ENCODE measurements at regions not wholly inside any gene's neighbourhood (a gene's known extent, or its start where the extent isn't known, plus 50 kb on each side); places are given as distances from the start of the nearest gene placed in this dataset.

GRCh38 chr2:240234503-240234951 is 94.1 kb upstream of the OTOS start:
- Histone ChIP-seq H3K36me3 (ENCODE audit: control insufficient read depth in 2 of 2, extremely low read depth in 1 of 2, insufficient read depth in 1 of 2, low read length in 1 of 2) (no peaks in the 10 kb centered on the region), H3K9me3 (no peaks in the 10 kb centered on the region), H3K27ac (ENCODE audit: low read length) (no peak overlapping the region), H3K27me3 (replicated peaks in 1 of 2; ENCODE audit: control insufficient read depth in 2 of 2, extremely low read depth in 1 of 2, insufficient read depth in 2 of 2, low read length in 1 of 2) (peaks cover 0 to 36% of the 10 kb centered on the region in 2 experiments), H3K4me3 (ENCODE audit: control insufficient read depth in 1 of 2, extremely low read depth in 1 of 2, low read length in 1 of 2) (no peak overlapping the region), H3K4me1 (ENCODE audit: control insufficient read depth in 1 of 2, extremely low read depth in 1 of 2, insufficient read depth in 2 of 2, low read length in 2 of 2) (peaks cover 0 to 20% of the 10 kb centered on the region in 2 experiments)
- H3K36me3 Mint-ChIP-seq, result no peaks in the 10 kb centered on the region
- peaks cover 0 to 8% (median 0%) of the 10 kb centered on the region in 3 donors for H3K4me1 Mint-ChIP-seq
- peak overlapping the region in 1 of 3 donors; percentile 45 for H3K4me3 Mint-ChIP-seq
- WGBS (ENCODE audit: insufficient coverage), result 81% methylated on average over 6 of the region's 8 CpGs
- H3K27me3 Mint-ChIP-seq, result peaks cover 9 to 19% of the 10 kb centered on the region in 2 donors
- ATAC-seq (replicated peaks in 1 of 4) (no peak), DNase-seq (peak in 3 of 35 experiments; percentile 1 to 21 (median 4))
- H3K9me3 Mint-ChIP-seq, result peaks cover 0 to under 1% (median 0%) of the 10 kb centered on the region in 3 donors
- no peak overlapping the region for H3K27ac Mint-ChIP-seq
- ChIA-PET POLR2A (interaction anchor here in 1 of 2 donors (0.7 kb wide), 1 partner anchor 202 kb away, joined by 3 read pairs; no protein-coding TSS in a partner anchor), CTCF (interaction anchor here in 1 of 2 donors (0.5 kb wide), 1 partner anchor 155 kb away, joined by 6 read pairs; no protein-coding TSS in a partner anchor)

GRCh38 chr2:240235149-240235803 is 94.8 kb upstream of the OTOS start:
- Mint-ChIP-seq H3K27ac (no peak overlapping the region), H3K4me3 (no peak overlapping the region), H3K9me3 (no peaks in the 10 kb centered on the region), H3K36me3 (no peaks in the 10 kb centered on the region), H3K27me3 (peaks cover 7 to 18% of the 10 kb centered on the region in 2 donors), H3K4me1 (peaks cover 0 to 8% (median 0%) of the 10 kb centered on the region in 3 donors)
- no peak for ATAC-seq (replicated peaks in 1 of 4)
- ChIA-PET CTCF (no interaction called here), POLR2A (no interaction called here)
- Histone ChIP-seq H3K27me3 (replicated peaks in 1 of 2; ENCODE audit: control insufficient read depth in 2 of 2, extremely low read depth in 1 of 2, insufficient read depth in 2 of 2, low read length in 1 of 2) (peaks cover 0 to 34% of the 10 kb centered on the region in 2 experiments), H3K9me3 (no peaks in the 10 kb centered on the region), H3K36me3 (ENCODE audit: control insufficient read depth in 2 of 2, extremely low read depth in 1 of 2, insufficient read depth in 1 of 2, low read length in 1 of 2) (no peaks in the 10 kb centered on the region), H3K4me3 (ENCODE audit: control insufficient read depth in 1 of 2, extremely low read depth in 1 of 2, low read length in 1 of 2) (no peak overlapping the region), H3K27ac (ENCODE audit: low read length) (no peak overlapping the region), H3K4me1 (ENCODE audit: control insufficient read depth in 1 of 2, extremely low read depth in 1 of 2, insufficient read depth in 2 of 2, low read length in 2 of 2) (peaks cover 0 to 20% of the 10 kb centered on the region in 2 experiments)
- peak in 3 of 35 experiments; percentile 2 to 23 (median 12) for DNase-seq
- 83% methylated on average over 10 of the region's 17 CpGs for WGBS (ENCODE audit: insufficient coverage)

GRCh38 chr2:240235811-240236210 is 95.4 kb upstream of the OTOS start:
- peaks cover 5 to 15% of the 10 kb centered on the region in 2 donors for H3K27me3 Mint-ChIP-seq
- H3K4me1 ChIP-seq (ENCODE audit: control insufficient read depth in 1 of 2, extremely low read depth in 1 of 2, insufficient read depth in 2 of 2, low read length in 2 of 2), result peaks cover 0 to 20% of the 10 kb centered on the region in 2 experiments
- H3K27ac Mint-ChIP-seq, result no peak overlapping the region
- no peak overlapping the region for H3K27ac ChIP-seq (ENCODE audit: low read length)
- peaks cover 0 to 8% (median 0%) of the 10 kb centered on the region in 3 donors for H3K4me1 Mint-ChIP-seq
- WGBS (ENCODE audit: insufficient coverage), result 91% methylated on average over 8 of the region's 8 CpGs
- H3K9me3 Mint-ChIP-seq, result no peaks in the 10 kb centered on the region
- ChIA-PET CTCF (no interaction called here), POLR2A (no interaction called here)
- H3K36me3 Mint-ChIP-seq, result no peaks in the 10 kb centered on the region
- no peaks in the 10 kb centered on the region for H3K36me3 ChIP-seq (ENCODE audit: control insufficient read depth in 2 of 2, extremely low read depth in 1 of 2, insufficient read depth in 1 of 2, low read length in 1 of 2)
- DNase-seq (peak in 1 of 35 experiments; percentile 2), ATAC-seq (replicated peaks in 1 of 4) (no peak)
- H3K4me3 Mint-ChIP-seq, result no peak overlapping the region
- no peaks in the 10 kb centered on the region for H3K9me3 ChIP-seq
- peaks cover 0 to 28% of the 10 kb centered on the region in 2 experiments for H3K27me3 ChIP-seq (replicated peaks in 1 of 2; ENCODE audit: control insufficient read depth in 2 of 2, extremely low read depth in 1 of 2, insufficient read depth in 2 of 2, low read length in 1 of 2)
- H3K4me3 ChIP-seq (ENCODE audit: control insufficient read depth in 1 of 2, extremely low read depth in 1 of 2, low read length in 1 of 2), result no peak overlapping the region

- 38% methylated on average over 7 of the region's 12 CpGs for WGBS (ENCODE audit: insufficient coverage)
- Histone ChIP-seq H3K4me1 (ENCODE audit: control insufficient read depth in 1 of 2, extremely low read depth in 1 of 2, insufficient read depth in 2 of 2, low read length in 2 of 2) (peaks cover 0 to 20% of the 10 kb centered on the region in 2 experiments), H3K4me3 (ENCODE audit: control insufficient read depth in 1 of 2, extremely low read depth in 1 of 2, low read length in 1 of 2) (no peak overlapping the region), H3K27ac (ENCODE audit: low read length) (no peak overlapping the region), H3K9me3 (no peaks in the 10 kb centered on the region), H3K36me3 (ENCODE audit: control insufficient read depth in 2 of 2, extremely low read depth in 1 of 2, insufficient read depth in 1 of 2, low read length in 1 of 2) (no peaks in the 10 kb centered on the region), H3K27me3 (replicated peaks in 1 of 2; ENCODE audit: control insufficient read depth in 2 of 2, extremely low read depth in 1 of 2, insufficient read depth in 2 of 2, low read length in 1 of 2) (peaks cover 0 to 25% of the 10 kb centered on the region in 2 experiments)
- CTCF ChIA-PET, result no interaction called here
- ATAC-seq (replicated peaks in 1 of 4) (no peak), DNase-seq (peak in 2 of 35 experiments; percentile 11 to 19)
- Mint-ChIP-seq H3K4me1 (peaks cover 0 to 8% (median 0%) of the 10 kb centered on the region in 3 donors), H3K36me3 (no peaks in the 10 kb centered on the region), H3K9me3 (no peaks in the 10 kb centered on the region), H3K27ac (no peak overlapping the region), H3K4me3 (no peak overlapping the region), H3K27me3 (peaks cover 2 to 15% of the 10 kb centered on the region in 2 donors)
- POLR2A ChIA-PET, result no interaction called here
Measured at GRCh38 chr2:240236217-240237111, 96.0 kb upstream of the OTOS start.

- ChIA-PET POLR2A (no interaction called here), CTCF (no interaction called here)
- no peak for ATAC-seq (replicated peaks in 1 of 4)
- peak in 1 of 35 experiments; percentile 7 for DNase-seq
- Histone ChIP-seq H3K9me3 (no peaks in the 10 kb centered on the region), H3K27me3 (replicated peaks in 1 of 2; ENCODE audit: control insufficient read depth in 2 of 2, extremely low read depth in 1 of 2, insufficient read depth in 2 of 2, low read length in 1 of 2) (peaks cover 0 to 12% of the 10 kb centered on the region in 2 experiments), H3K27ac (ENCODE audit: low read length) (no peak overlapping the region), H3K4me1 (ENCODE audit: control insufficient read depth in 1 of 2, extremely low read depth in 1 of 2, insufficient read depth in 2 of 2, low read length in 2 of 2) (peaks cover 0 to 15% of the 10 kb centered on the region in 2 experiments), H3K36me3 (ENCODE audit: control insufficient read depth in 2 of 2, extremely low read depth in 1 of 2, insufficient read depth in 1 of 2, low read length in 1 of 2) (no peaks in the 10 kb centered on the region), H3K4me3 (ENCODE audit: control insufficient read depth in 1 of 2, extremely low read depth in 1 of 2, low read length in 1 of 2) (no peak overlapping the region)
- Mint-ChIP-seq H3K36me3 (no peaks in the 10 kb centered on the region), H3K27ac (no peak overlapping the region), H3K4me1 (peaks cover 0 to 8% (median 0%) of the 10 kb centered on the region in 3 donors), H3K27me3 (peaks cover 2 to 15% of the 10 kb centered on the region in 2 donors), H3K4me3 (no peak overlapping the region), H3K9me3 (no peaks in the 10 kb centered on the region)
- 96% methylated on average over 10 of the region's 11 CpGs for WGBS (ENCODE audit: insufficient coverage)
Measured at GRCh38 chr2:240237609-240238174, 97.2 kb upstream of the OTOS start.

- Histone ChIP-seq H3K36me3 (ENCODE audit: control insufficient read depth in 2 of 2, extremely low read depth in 1 of 2, insufficient read depth in 1 of 2, low read length in 1 of 2) (no peaks in the 10 kb centered on the region), H3K27ac (ENCODE audit: low read length) (no peak overlapping the region), H3K27me3 (replicated peaks in 1 of 2; ENCODE audit: control insufficient read depth in 2 of 2, extremely low read depth in 1 of 2, insufficient read depth in 2 of 2, low read length in 1 of 2) (peaks cover 0 to 13% of the 10 kb centered on the region in 2 experiments), H3K4me3 (ENCODE audit: control insufficient read depth in 1 of 2, extremely low read depth in 1 of 2, low read length in 1 of 2) (no peak overlapping the region), H3K4me1 (ENCODE audit: control insufficient read depth in 1 of 2, extremely low read depth in 1 of 2, insufficient read depth in 2 of 2, low read length in 2 of 2) (peaks cover 0 to 10% of the 10 kb centered on the region in 2 experiments), H3K9me3 (no peaks in the 10 kb centered on the region)
- WGBS (ENCODE audit: insufficient coverage), result 50% methylated on average over 1 of the region's 1 CpG
- peaks cover 2 to 15% of the 10 kb centered on the region in 2 donors for H3K27me3 Mint-ChIP-seq
- ChIA-PET CTCF (no interaction called here), POLR2A (no interaction called here)
- no peak overlapping the region for H3K4me3 Mint-ChIP-seq
- H3K36me3 Mint-ChIP-seq, result no peaks in the 10 kb centered on the region
- no peaks in the 10 kb centered on the region for H3K9me3 Mint-ChIP-seq
- H3K4me1 Mint-ChIP-seq, result peaks cover 0 to 8% (median 0%) of the 10 kb centered on the region in 3 donors
- no peak for DNase-seq
- H3K27ac Mint-ChIP-seq, result no peak overlapping the region
- ATAC-seq (replicated peaks in 1 of 4), result no peak
Measured at GRCh38 chr2:240238201-240238600, 97.7 kb upstream of the OTOS start.
